ENCODE measurements at regions not wholly inside any gene's neighbourhood (a gene's known extent, or its start where the extent isn't known, plus 50 kb on each side); places are given as distances from the start of the nearest gene placed in this dataset.

DNA sequence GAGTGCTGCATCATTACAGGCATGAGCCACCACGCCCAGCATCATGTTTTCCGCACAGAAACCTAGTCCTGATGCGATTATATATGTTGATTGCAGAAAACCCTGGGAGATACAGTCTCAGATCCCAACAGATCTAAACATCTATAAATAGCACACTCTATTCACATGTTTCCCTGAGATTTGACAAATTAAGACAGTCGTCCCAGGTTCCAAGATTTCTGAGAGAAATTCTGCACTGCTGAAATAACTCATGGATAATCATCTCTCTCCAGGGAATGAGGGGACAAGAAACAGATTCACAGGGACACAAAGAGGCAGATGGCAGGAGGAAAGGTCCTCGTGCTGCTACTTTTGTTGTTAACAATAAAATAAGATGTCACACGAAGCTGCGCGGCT lies 393.1 kb upstream of the CELF2 start:
- no peak overlapping the region for H3K4me3 ChIP-seq (ENCODE audit: low read length in 2 of 2)
- no peaks in the 10 kb centered on the region for H3K9me3 ChIP-seq (ENCODE audit: control insufficient read depth in 2 of 2, insufficient read depth in 1 of 2, low read length in 1 of 2)
- no peaks in the 10 kb centered on the region for H3K4me1 ChIP-seq (ENCODE audit: control insufficient read depth in 2 of 2, insufficient read depth in 2 of 2, low read length in 2 of 2)
- no peak overlapping the region for H3K27ac ChIP-seq (ENCODE audit: low read depth in 1 of 2, low read length in 1 of 2)
- H3K36me3 ChIP-seq (ENCODE audit: control insufficient read depth in 2 of 2, insufficient read depth in 2 of 2, low read length in 1 of 2): no peaks in the 10 kb centered on the region
- 90% methylated on average over 8 of the region's 8 CpGs for WGBS
- H3K27me3 ChIP-seq (ENCODE audit: control insufficient read depth in 2 of 2, insufficient read depth in 1 of 2, low read length in 1 of 2): no peaks in the 10 kb centered on the region
- no peak for DNase-seq (ENCODE audit: low read depth in 6 of 9, low spot score in 9 of 9)

DNA sequence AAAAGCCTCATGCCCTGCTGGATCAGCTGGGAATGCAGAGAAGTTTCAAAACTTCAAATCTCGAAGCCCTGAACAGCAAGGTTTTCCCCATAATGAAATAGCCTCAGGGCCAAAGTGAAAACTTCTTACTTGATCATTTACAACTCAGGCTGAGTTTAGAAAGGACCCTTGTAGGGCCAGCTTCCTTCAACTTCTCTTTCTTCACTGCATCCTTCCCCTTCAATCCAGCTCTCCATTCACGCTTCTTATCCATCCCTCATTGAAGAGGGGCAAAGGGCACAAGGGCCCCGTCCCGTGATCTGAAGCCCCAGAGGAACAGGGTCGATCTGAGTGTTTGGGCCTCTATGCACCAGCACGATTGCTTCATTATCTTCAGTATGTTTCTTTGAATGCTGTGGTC lies 392.2 kb upstream of the CELF2 start:
- H3K27me3 ChIP-seq (ENCODE audit: control insufficient read depth in 2 of 2, insufficient read depth in 1 of 2, low read length in 1 of 2): no peaks in the 10 kb centered on the region
- no peaks in the 10 kb centered on the region for H3K4me1 ChIP-seq (ENCODE audit: control insufficient read depth in 2 of 2, insufficient read depth in 2 of 2, low read length in 2 of 2)
- no peak for DNase-seq (ENCODE audit: low read depth in 6 of 9, low spot score in 9 of 9)
- no peak overlapping the region for H3K4me3 ChIP-seq (ENCODE audit: low read length in 2 of 2)
- no peaks in the 10 kb centered on the region for H3K9me3 ChIP-seq (ENCODE audit: control insufficient read depth in 2 of 2, insufficient read depth in 1 of 2, low read length in 1 of 2)
- no peaks in the 10 kb centered on the region for H3K36me3 ChIP-seq (ENCODE audit: control insufficient read depth in 2 of 2, insufficient read depth in 2 of 2, low read length in 1 of 2)
- 91% methylated on average over 6 of the region's 6 CpGs for WGBS
- no peak overlapping the region for H3K27ac ChIP-seq (ENCODE audit: low read depth in 1 of 2, low read length in 1 of 2)

DNA sequence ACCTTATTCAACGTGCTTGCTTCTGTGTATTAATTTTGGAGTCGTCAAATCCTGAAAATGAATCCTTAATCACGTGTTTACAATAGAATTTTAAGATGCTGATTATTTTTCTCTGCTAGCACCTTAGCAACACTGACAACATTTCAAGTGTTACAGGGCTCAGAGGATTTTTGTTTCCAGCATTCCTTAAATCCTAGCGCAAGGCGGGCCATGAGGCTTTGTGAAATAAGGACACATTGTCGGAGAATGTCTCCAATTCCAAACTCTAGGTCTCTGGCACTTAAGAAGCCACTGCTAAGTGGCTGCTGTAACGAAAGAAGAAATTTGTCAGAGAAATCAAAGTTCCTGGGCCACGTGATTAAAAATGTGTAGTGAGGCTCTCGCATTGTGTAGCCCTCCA lies 390.9 kb upstream of the CELF2 start:
- Histone ChIP-seq H3K9me3 (ENCODE audit: control insufficient read depth in 2 of 2, insufficient read depth in 1 of 2, low read length in 1 of 2) (no peaks in the 10 kb centered on the region), H3K4me1 (ENCODE audit: control insufficient read depth in 2 of 2, insufficient read depth in 2 of 2, low read length in 2 of 2) (no peaks in the 10 kb centered on the region), H3K27ac (ENCODE audit: low read depth in 1 of 2, low read length in 1 of 2) (no peak overlapping the region), H3K36me3 (ENCODE audit: control insufficient read depth in 2 of 2, insufficient read depth in 2 of 2, low read length in 1 of 2) (no peaks in the 10 kb centered on the region), H3K27me3 (ENCODE audit: control insufficient read depth in 2 of 2, insufficient read depth in 1 of 2, low read length in 1 of 2) (no peaks in the 10 kb centered on the region), H3K4me3 (ENCODE audit: low read length in 2 of 2) (no peak overlapping the region)
- DNase-seq (ENCODE audit: low read depth in 6 of 9, low spot score in 9 of 9): no peak
- WGBS: 93% methylated on average over 9 of the region's 9 CpGs

DNA sequence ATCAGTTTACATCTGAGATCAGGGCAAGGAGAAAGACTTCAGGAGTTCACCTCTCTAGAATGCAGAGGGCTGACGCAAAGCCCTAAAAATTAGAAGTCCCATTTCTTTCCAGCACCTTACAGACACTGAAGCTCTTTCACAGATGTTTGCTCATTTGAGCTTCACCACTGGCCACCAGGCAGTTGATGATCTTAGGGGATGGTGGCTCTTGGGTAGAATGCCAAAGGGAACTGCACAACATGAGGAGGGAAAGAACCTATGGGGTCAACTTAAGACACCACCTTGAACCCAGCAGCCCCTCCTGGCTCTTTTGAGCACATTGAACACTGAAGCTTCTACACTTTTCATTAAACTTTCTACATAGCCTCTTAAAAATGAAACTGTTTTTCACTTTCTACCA lies 390.3 kb upstream of the CELF2 start:
- no peaks in the 10 kb centered on the region for H3K4me1 ChIP-seq (ENCODE audit: control insufficient read depth in 2 of 2, insufficient read depth in 2 of 2, low read length in 2 of 2)
- H3K4me3 ChIP-seq (ENCODE audit: low read length in 2 of 2): no peak overlapping the region
- no peaks in the 10 kb centered on the region for H3K27me3 ChIP-seq (ENCODE audit: control insufficient read depth in 2 of 2, insufficient read depth in 1 of 2, low read length in 1 of 2)
- H3K36me3 ChIP-seq (ENCODE audit: control insufficient read depth in 2 of 2, insufficient read depth in 2 of 2, low read length in 1 of 2): no peaks in the 10 kb centered on the region
- 100% methylated on average over 1 of the region's 1 CpG for WGBS
- DNase-seq (ENCODE audit: low read depth in 6 of 9, low spot score in 9 of 9): no peak
- H3K9me3 ChIP-seq (ENCODE audit: control insufficient read depth in 2 of 2, insufficient read depth in 1 of 2, low read length in 1 of 2): no peaks in the 10 kb centered on the region
- H3K27ac ChIP-seq (ENCODE audit: low read depth in 1 of 2, low read length in 1 of 2): no peak overlapping the region

DNA sequence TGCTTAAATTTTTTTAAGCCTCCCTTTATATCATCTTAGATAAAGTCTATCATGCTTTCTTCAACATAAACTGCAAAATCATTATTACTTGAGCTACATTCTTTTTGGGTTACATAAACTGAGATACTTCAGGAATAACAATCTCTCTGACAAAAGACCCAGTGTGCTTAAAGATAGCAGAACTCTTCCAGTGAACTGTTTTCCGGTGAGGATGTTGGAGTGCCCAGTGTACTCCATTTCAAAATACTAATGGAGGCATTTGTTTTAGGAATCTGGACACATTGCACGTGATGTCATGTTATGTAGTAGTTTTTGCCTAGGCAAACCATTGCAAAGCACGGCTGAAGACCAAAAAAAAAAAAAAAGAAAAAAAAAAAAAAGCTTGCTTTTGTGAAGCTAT lies 388.2 kb upstream of the CELF2 start:
- Histone ChIP-seq H3K4me1 (ENCODE audit: control insufficient read depth in 2 of 2, insufficient read depth in 2 of 2, low read length in 2 of 2) (no peaks in the 10 kb centered on the region), H3K27ac (ENCODE audit: low read depth in 1 of 2, low read length in 1 of 2) (no peak overlapping the region), H3K9me3 (ENCODE audit: control insufficient read depth in 2 of 2, insufficient read depth in 1 of 2, low read length in 1 of 2) (no peaks in the 10 kb centered on the region), H3K4me3 (ENCODE audit: low read length in 2 of 2) (no peak overlapping the region), H3K36me3 (ENCODE audit: control insufficient read depth in 2 of 2, insufficient read depth in 2 of 2, low read length in 1 of 2) (no peaks in the 10 kb centered on the region), H3K27me3 (ENCODE audit: control insufficient read depth in 2 of 2, insufficient read depth in 1 of 2, low read length in 1 of 2) (no peaks in the 10 kb centered on the region)
- 91% methylated on average over 3 of the region's 3 CpGs for WGBS
- no peak for DNase-seq (ENCODE audit: low read depth in 6 of 9, low spot score in 9 of 9)

DNA sequence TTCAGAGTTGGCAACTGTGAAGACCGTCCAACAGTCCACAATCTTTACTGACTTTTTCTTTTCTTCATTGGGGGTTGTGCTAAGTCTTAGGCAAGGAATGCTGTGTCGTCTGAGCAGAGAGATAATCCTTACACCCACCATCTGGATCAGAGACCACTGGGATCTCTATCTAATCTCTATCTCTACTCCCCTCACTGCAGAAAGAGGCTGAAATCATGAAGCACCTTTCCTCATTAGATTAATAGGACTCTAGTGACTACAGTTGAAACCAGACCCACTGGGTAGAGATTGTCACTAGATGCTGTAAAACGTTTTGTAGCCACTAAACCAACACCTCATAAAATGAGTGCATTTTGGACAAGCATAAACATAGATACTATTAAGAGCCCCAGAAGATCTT lies 387.4 kb upstream of the CELF2 start:
- H3K4me3 ChIP-seq (ENCODE audit: low read length in 2 of 2): no peak overlapping the region
- no peaks in the 10 kb centered on the region for H3K9me3 ChIP-seq (ENCODE audit: control insufficient read depth in 2 of 2, insufficient read depth in 1 of 2, low read length in 1 of 2)
- no peaks in the 10 kb centered on the region for H3K36me3 ChIP-seq (ENCODE audit: control insufficient read depth in 2 of 2, insufficient read depth in 2 of 2, low read length in 1 of 2)
- 74% methylated on average over 3 of the region's 3 CpGs for WGBS
- H3K27ac ChIP-seq (ENCODE audit: low read depth in 1 of 2, low read length in 1 of 2): no peak overlapping the region
- no peaks in the 10 kb centered on the region for H3K27me3 ChIP-seq (ENCODE audit: control insufficient read depth in 2 of 2, insufficient read depth in 1 of 2, low read length in 1 of 2)
- DNase-seq (ENCODE audit: low read depth in 6 of 9, low spot score in 9 of 9): no peak
- no peaks in the 10 kb centered on the region for H3K4me1 ChIP-seq (ENCODE audit: control insufficient read depth in 2 of 2, insufficient read depth in 2 of 2, low read length in 2 of 2)

DNA sequence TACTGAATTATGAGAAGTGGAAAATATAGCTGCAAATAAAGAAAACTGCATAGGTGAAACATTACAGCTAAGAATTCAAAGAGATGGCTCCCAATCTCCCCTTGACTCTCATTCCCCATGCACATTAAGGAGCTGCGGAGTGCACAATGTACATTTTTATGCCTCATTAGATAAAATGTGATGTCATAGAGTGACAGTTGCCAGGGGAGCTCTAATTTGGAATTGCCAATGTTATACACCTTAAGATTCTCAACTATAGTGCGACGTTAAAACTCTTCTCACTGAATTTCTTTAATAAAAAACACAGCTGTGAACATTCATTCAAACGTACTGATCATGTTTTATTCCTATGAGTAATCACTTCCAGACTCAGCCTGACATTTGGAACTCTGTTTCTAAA lies 386.9 kb upstream of the CELF2 start:
- Histone ChIP-seq H3K36me3 (ENCODE audit: control insufficient read depth in 2 of 2, insufficient read depth in 2 of 2, low read length in 1 of 2) (no peaks in the 10 kb centered on the region), H3K27ac (ENCODE audit: low read depth in 1 of 2, low read length in 1 of 2) (no peak overlapping the region), H3K27me3 (ENCODE audit: control insufficient read depth in 2 of 2, insufficient read depth in 1 of 2, low read length in 1 of 2) (no peaks in the 10 kb centered on the region), H3K4me1 (ENCODE audit: control insufficient read depth in 2 of 2, insufficient read depth in 2 of 2, low read length in 2 of 2) (no peaks in the 10 kb centered on the region), H3K9me3 (ENCODE audit: control insufficient read depth in 2 of 2, insufficient read depth in 1 of 2, low read length in 1 of 2) (no peaks in the 10 kb centered on the region), H3K4me3 (ENCODE audit: low read length in 2 of 2) (no peak overlapping the region)
- 96% methylated on average over 4 of the region's 4 CpGs for WGBS
- no peak for DNase-seq (ENCODE audit: low read depth in 6 of 9, low spot score in 9 of 9)

DNA sequence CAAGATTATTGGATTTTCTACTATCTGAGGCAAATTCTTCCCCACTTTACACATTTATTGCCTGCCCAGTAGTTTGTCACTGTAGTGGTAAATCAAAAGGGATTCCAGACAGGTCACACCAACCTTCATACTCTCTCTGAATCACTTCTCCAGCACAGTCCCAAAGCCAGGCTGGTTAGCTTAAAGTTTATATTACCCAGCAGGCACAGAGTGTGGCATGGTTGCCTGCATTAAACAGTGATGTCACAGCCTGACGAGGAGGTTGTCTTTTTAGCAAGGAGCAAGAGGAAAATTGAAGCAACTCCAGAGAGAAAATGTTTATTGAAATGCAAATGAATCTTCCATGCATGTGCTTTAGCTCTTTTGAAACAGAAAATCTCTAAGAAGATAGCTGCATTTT lies 375.5 kb upstream of the CELF2 start:
- 83% methylated on average over 1 of the region's 1 CpG for WGBS

DNA sequence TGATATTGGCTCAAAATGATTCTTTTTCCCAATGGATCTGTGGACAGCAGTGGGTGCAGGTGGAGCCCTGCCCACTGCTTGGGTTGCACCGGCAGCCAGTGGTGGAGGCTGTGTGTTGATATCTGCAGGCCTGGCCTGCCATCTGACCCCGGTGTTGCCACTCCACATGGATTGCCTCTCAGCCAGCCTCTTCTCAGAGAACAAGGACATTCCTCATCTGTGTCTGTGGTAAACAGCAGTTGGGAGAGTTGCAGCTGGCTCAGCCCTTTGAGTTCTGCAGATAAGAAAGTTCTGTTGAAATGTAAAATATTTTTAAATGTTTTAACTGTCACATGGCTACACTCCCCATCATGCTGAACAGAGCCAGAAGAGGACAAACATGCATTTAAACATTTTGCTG lies 374.9 kb upstream of the CELF2 start:
- DNase-seq (ENCODE audit: low read depth in 6 of 9, low spot score in 9 of 9): no peak
- Histone ChIP-seq H3K27me3 (ENCODE audit: control insufficient read depth in 2 of 2, insufficient read depth in 1 of 2, low read length in 1 of 2) (no peaks in the 10 kb centered on the region), H3K27ac (ENCODE audit: low read depth in 1 of 2, low read length in 1 of 2) (no peak overlapping the region), H3K4me1 (ENCODE audit: control insufficient read depth in 2 of 2, insufficient read depth in 2 of 2, low read length in 2 of 2) (no peaks in the 10 kb centered on the region), H3K9me3 (ENCODE audit: control insufficient read depth in 2 of 2, insufficient read depth in 1 of 2, low read length in 1 of 2) (no peaks in the 10 kb centered on the region), H3K36me3 (ENCODE audit: control insufficient read depth in 2 of 2, insufficient read depth in 2 of 2, low read length in 1 of 2) (no peaks in the 10 kb centered on the region), H3K4me3 (ENCODE audit: low read length in 2 of 2) (no peak overlapping the region)
- 83% methylated on average over 2 of the region's 2 CpGs for WGBS

More for the DNA sequence above, 375.5 kb upstream of the CELF2 start:
- Histone ChIP-seq H3K4me1 (ENCODE audit: control insufficient read depth in 2 of 2, insufficient read depth in 2 of 2, low read length in 2 of 2) (no peaks in the 10 kb centered on the region), H3K27me3 (ENCODE audit: control insufficient read depth in 2 of 2, insufficient read depth in 1 of 2, low read length in 1 of 2) (no peaks in the 10 kb centered on the region), H3K9me3 (ENCODE audit: control insufficient read depth in 2 of 2, insufficient read depth in 1 of 2, low read length in 1 of 2) (no peaks in the 10 kb centered on the region), H3K4me3 (ENCODE audit: low read length in 2 of 2) (no peak overlapping the region), H3K36me3 (ENCODE audit: control insufficient read depth in 2 of 2, insufficient read depth in 2 of 2, low read length in 1 of 2) (no peaks in the 10 kb centered on the region), H3K27ac (ENCODE audit: low read depth in 1 of 2, low read length in 1 of 2) (no peak overlapping the region)
- no peak for DNase-seq (ENCODE audit: low read depth in 6 of 9, low spot score in 9 of 9)

DNA sequence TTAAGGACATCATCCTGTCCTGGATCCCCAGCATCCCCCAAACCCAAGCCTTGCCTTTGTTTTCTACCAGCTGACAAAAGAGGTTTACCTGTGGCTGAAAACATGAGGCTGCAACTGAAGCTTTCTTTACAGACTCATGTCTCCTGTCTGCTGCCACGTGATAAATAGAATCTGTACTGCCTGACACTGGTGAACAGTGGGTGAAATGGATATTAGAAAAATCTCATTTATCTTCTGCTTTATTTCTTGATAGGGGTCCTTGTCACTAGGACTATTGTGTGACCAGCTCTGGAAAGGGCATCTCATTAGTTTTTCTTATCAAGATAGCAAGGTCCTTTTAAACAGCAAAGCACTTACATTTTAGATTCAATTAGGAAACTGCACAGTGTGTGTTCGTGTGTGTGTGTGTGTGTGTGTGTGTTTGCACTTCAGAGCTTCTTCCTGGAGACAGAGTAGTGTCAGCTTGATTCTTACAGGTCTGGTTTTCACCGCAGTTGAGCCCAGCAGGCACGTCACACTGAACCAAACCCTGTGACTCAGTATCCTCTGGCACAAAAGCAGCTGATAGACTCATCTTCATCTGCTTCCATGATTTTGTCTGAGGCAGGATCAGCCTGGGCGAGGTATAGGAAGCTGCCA lies 373.5 kb upstream of the CELF2 start:
- Histone ChIP-seq H3K36me3 (ENCODE audit: control insufficient read depth in 2 of 2, insufficient read depth in 2 of 2, low read length in 1 of 2) (no peaks in the 10 kb centered on the region), H3K4me1 (ENCODE audit: control insufficient read depth in 2 of 2, insufficient read depth in 2 of 2, low read length in 2 of 2) (no peaks in the 10 kb centered on the region), H3K27me3 (ENCODE audit: control insufficient read depth in 2 of 2, insufficient read depth in 1 of 2, low read length in 1 of 2) (no peaks in the 10 kb centered on the region), H3K27ac (ENCODE audit: low read depth in 1 of 2, low read length in 1 of 2) (no peak overlapping the region), H3K9me3 (ENCODE audit: control insufficient read depth in 2 of 2, insufficient read depth in 1 of 2, low read length in 1 of 2) (no peaks in the 10 kb centered on the region), H3K4me3 (ENCODE audit: low read length in 2 of 2) (no peak overlapping the region)
- WGBS: 81% methylated on average over 5 of the region's 5 CpGs
- DNase-seq (ENCODE audit: low read depth in 6 of 9, low spot score in 9 of 9): no peak
